NCI-H524 treated with DMSO at 0.1 percent for 48 hours (cell line): ENCODE measurements at regions not wholly inside any gene's neighbourhood (a gene's known extent, or its start where the extent isn't known, plus 50 kb on each side); places are given as distances from the start of the nearest gene placed in this dataset.

Experiments used
- DNase-seq: peaks from one replicate; lab custom pipeline; 2025; lab: John Stamatoyannopoulos, UW

- no peak for DNase-seq
These were observed 231.6 kb downstream of the MRPL39 start for GRCh38 chr21:25375675-25376074.

- no peak for DNase-seq
These were observed 233.9 kb downstream of the MRPL39 start for GRCh38 chr21:25373126-25374082.

- DNase-seq, result no peak
These were observed 235.3 kb downstream of the MRPL39 start for GRCh38 chr21:25371841-25372425.

GRCh38 chr21:25370311-25370744, 237.0 kb downstream of the MRPL39 start:
- no peak for DNase-seq

GRCh38 chr21:25369524-25370300, 237.6 kb downstream of the MRPL39 start:
- no peak for DNase-seq

- DNase-seq, result no peak
These were observed 238.8 kb downstream of the MRPL39 start for GRCh38 chr21:25368531-25368930.

- no peak for DNase-seq
These were observed 241.2 kb downstream of the MRPL39 start for GRCh38 chr21:25366116-25366515.

- no peak for DNase-seq
These were observed 244.7 kb downstream of the MRPL39 start for GRCh38 chr21:25362375-25363267.

GRCh38 chr21:25361765-25362164, 245.5 kb downstream of the MRPL39 start:
- no peak for DNase-seq

- no peak for DNase-seq
These were observed 246.2 kb downstream of the MRPL39 start for GRCh38 chr21:25361097-25361496.

GRCh38 chr21:25360593-25360992, 246.7 kb downstream of the MRPL39 start:
- no peak for DNase-seq

GRCh38 chr21:25359724-25360123, 247.6 kb downstream of the MRPL39 start:
- no peak for DNase-seq

GRCh38 chr21:25350056-25350455, 257.2 kb downstream of the MRPL39 start:
- no peak for DNase-seq

- DNase-seq, result no peak
These were observed 263.3 kb downstream of the MRPL39 start for GRCh38 chr21:25343774-25344545.

GRCh38 chr21:25342816-25343215, 264.5 kb downstream of the MRPL39 start:
- DNase-seq, result no peak

GRCh38 chr21:25341981-25342380, 265.3 kb downstream of the MRPL39 start:
- DNase-seq, result no peak

- DNase-seq, result no peak
These were observed 268.9 kb downstream of the MRPL39 start for GRCh38 chr21:25338415-25338814.

- no peak for DNase-seq
These were observed 273.1 kb downstream of the MRPL39 start for GRCh38 chr21:25334046-25334730.

GRCh38 chr21:25331286-25331685, 276.0 kb downstream of the MRPL39 start:
- DNase-seq, result no peak

GRCh38 chr21:25330266-25330665, 277.0 kb downstream of the MRPL39 start:
- DNase-seq, result no peak
